H1 (cell line): ENCODE measurements at regions not wholly inside any gene's neighbourhood (a gene's known extent, or its start where the extent isn't known, plus 50 kb on each side); places are given as distances from the start of the nearest gene placed in this dataset.

Experiments
- CTCF ChIA-PET: fragments of 300-600 bp; sonication (Branson Sonifier 250); formaldehyde crosslinking; loops from one replicate; lab custom pipeline; 2021; ENCODE audit not compliant: partially characterized antibody; lab: Charles Lee
- POLR2A ChIA-PET: fragments of 300-600 bp; sonication (Branson Sonifier 250); formaldehyde crosslinking; loops from one replicate; lab custom pipeline; 2021; ENCODE audit warnings: inconsistent platforms; ENCODE audit not compliant: partially characterized antibody; lab: Charles Lee
- DNase-seq, 2 experiments: peaks; one replicate each; pipeline versions ENCODE4 v3.0.0 to v3.0.0-alpha.2; 2010 to 2022; ENCODE audit warnings: low spot score in 2 of 2, low read depth in 1 of 2, mixed read lengths in 1 of 2
- FAIRE-seq: peaks from 2 replicates; lab custom pipeline; 2011; peaks lifted over from hg19 to GRCh38; lab: Jason Lieb, UNC
- H2AFZ ChIP-seq: 2 replicates; pipeline ENCODE4 v1.8.1; 2012; ENCODE audit warnings: low read length, inconsistent platforms
- H2AK5ac ChIP-seq: 2 replicates; pipeline ENCODE4 v1.6.1; 2013; ENCODE audit warnings: low read depth, low read length
- H2BK120ac ChIP-seq: replicated peaks from 2 replicates; pipeline ENCODE3; 2013; ENCODE audit warnings: low read depth, low read length, inconsistent platforms
- H2BK12ac ChIP-seq: 2 replicates; pipeline ENCODE4 v1.6.1; 2013; ENCODE audit warnings: low read depth, low read length
- H2BK15ac ChIP-seq: 2 replicates; pipeline ENCODE4 v1.6.1; 2013; ENCODE audit warnings: low read length
- H2BK20ac ChIP-seq: 2 replicates; pipeline ENCODE4 v1.6.1; 2013; ENCODE audit warnings: low read length
- H2BK5ac ChIP-seq: 2 replicates; pipeline ENCODE4 v1.6.1; 2013; ENCODE audit warnings: low read depth, low read length
- H3K14ac ChIP-seq: 2 replicates; pipeline ENCODE4 v1.6.1; 2013; ENCODE audit warnings: inconsistent platforms; ENCODE audit not compliant: insufficient read length
- H3K18ac ChIP-seq: 2 replicates; pipeline ENCODE4 v1.6.1; 2013; ENCODE audit warnings: low read length; ENCODE audit errors: extremely low read depth
- H3K23ac ChIP-seq: 2 replicates; pipeline ENCODE4 v1.6.1; 2013; ENCODE audit warnings: inconsistent platforms; ENCODE audit not compliant: insufficient read length
- H3K23me2 ChIP-seq: 2 replicates; pipeline ENCODE4 v1.6.1; 2013; ENCODE audit warnings: low read depth, low read length
- H3K27ac ChIP-seq: 2 replicates; pipeline ENCODE4 v1.6.1; 2011; ENCODE audit warnings: low read depth, low read length, inconsistent platforms
- H3K27me3 ChIP-seq, 4 experiments: replicated peaks in 1 of 4; 1 replicate in 1 of 4; 2 replicates in 3 of 4; pipeline versions ENCODE4 v1.6.1 to v1.8.1; 2011 to 2013; ENCODE audit warnings: low read length in 3 of 4, mild to moderate bottlenecking in 3 of 4, inconsistent platforms in 2 of 4, mixed read lengths in 2 of 4, moderate library complexity in 1 of 4; ENCODE audit not compliant: control insufficient read depth in 3 of 4, insufficient read depth in 3 of 4; ENCODE audit errors: extremely low read depth in 1 of 4
- H3K36me3 ChIP-seq, 4 experiments: 2 replicates each; pipeline versions ENCODE4 v1.6.1 to v1.8.1; 2011 to 2013; ENCODE audit warnings: mild to moderate bottlenecking in 4 of 4, low read length in 3 of 4, moderate library complexity in 2 of 4, control low read depth in 1 of 4, inconsistent platforms in 1 of 4; ENCODE audit not compliant: insufficient read depth in 4 of 4, control insufficient read depth in 2 of 4
- H3K4ac ChIP-seq: replicated peaks from 2 replicates; pipeline ENCODE3; 2013; ENCODE audit warnings: low read length, low read depth, mixed read lengths, inconsistent platforms; ENCODE audit not compliant: insufficient read length
- H3K4me1 ChIP-seq, 4 experiments: replicated peaks in 1 of 4; 1 replicate in 1 of 4; 2 replicates in 3 of 4; pipeline versions ENCODE4 v1.6.1 to v1.8.1; 2011 to 2013; ENCODE audit warnings: low read length in 3 of 4, inconsistent platforms in 2 of 4, mixed read lengths in 1 of 4; ENCODE audit not compliant: insufficient read depth in 4 of 4, control insufficient read depth in 3 of 4
- H3K4me2 ChIP-seq, 2 experiments: 2 replicates each; pipeline versions ENCODE4 v1.6.1 to v1.8.1; 2011 to 2013; ENCODE audit warnings: low read depth in 2 of 2, low read length in 2 of 2, control low read depth in 1 of 2, inconsistent platforms in 1 of 2, mild to moderate bottlenecking in 1 of 2; ENCODE audit not compliant: insufficient read depth in 1 of 2
- H3K4me3 ChIP-seq, 4 experiments: fragments of 200-600, 300-600 bp in 1 of 4; sonication (generic), shearing (Covaris generic), sonication (Bioruptor Twin) in 1 of 4; 2 replicates each; pipeline versions ENCODE4 v1.5.1 to v1.8.1; 2011 to 2016; ENCODE audit warnings: low read length in 4 of 4, low read depth in 3 of 4, control low read depth in 2 of 4, inconsistent platforms in 2 of 4, mild to moderate bottlenecking in 2 of 4, mixed read lengths in 1 of 4, moderate library complexity in 1 of 4; ENCODE audit not compliant: insufficient read depth in 2 of 4; ENCODE audit errors: extremely low read depth in 1 of 4
- H3K56ac ChIP-seq: replicated peaks from 2 replicates; pipeline ENCODE3; 2013; ENCODE audit warnings: low read depth, mild to moderate bottlenecking, mixed read lengths, low read length, inconsistent platforms; ENCODE audit not compliant: insufficient read length
- H3K79me1 ChIP-seq: 2 replicates; pipeline ENCODE4 v1.6.1; 2013; ENCODE audit warnings: low read depth, low read length, control low read depth
- H3K79me2 ChIP-seq, 2 experiments: 2 replicates each; pipeline versions ENCODE4 v1.6.1 to v1.8.1; 2012 to 2013; ENCODE audit warnings: low read length in 2 of 2, mild to moderate bottlenecking in 2 of 2, inconsistent platforms in 1 of 2; ENCODE audit not compliant: insufficient read depth in 2 of 2, control insufficient read depth in 1 of 2
- H3K9ac ChIP-seq, 4 experiments: replicated peaks in 1 of 4; 1 replicate in 1 of 4; 2 replicates in 3 of 4; pipeline versions ENCODE4 v1.6.1 to v1.8.1; 2011 to 2013; ENCODE audit warnings: low read depth in 3 of 4, low read length in 3 of 4, control low read depth in 2 of 4, mild to moderate bottlenecking in 2 of 4, moderate library complexity in 2 of 4, inconsistent platforms in 1 of 4; ENCODE audit errors: extremely low read depth in 1 of 4
- H3K9me3 ChIP-seq, 2 experiments: 2 replicates each; pipeline versions ENCODE4 v1.6.1 to v1.8.1; 2012 to 2013; ENCODE audit warnings: mild to moderate bottlenecking in 2 of 2, moderate library complexity in 2 of 2, control low read depth in 1 of 2, inconsistent platforms in 1 of 2, low read depth in 1 of 2, low read length in 1 of 2, mixed read lengths in 1 of 2; ENCODE audit not compliant: insufficient read depth in 2 of 2
- H4K20me1 ChIP-seq, 2 experiments: replicated peaks in 1 of 2; 2 replicates each; pipeline versions ENCODE3 to v1.8.1; 2011 to 2013; ENCODE audit warnings: inconsistent platforms in 2 of 2, low read length in 2 of 2, mild to moderate bottlenecking in 1 of 2; ENCODE audit not compliant: insufficient read depth in 2 of 2, control insufficient read depth in 1 of 2
- H4K5ac ChIP-seq: 2 replicates; pipeline ENCODE4 v1.6.1; 2013; ENCODE audit warnings: low read length, low read depth, mixed read lengths, inconsistent platforms; ENCODE audit not compliant: insufficient read length
- H4K8ac ChIP-seq: 2 replicates; pipeline ENCODE4 v1.8.0; 2013; ENCODE audit warnings: mild to moderate bottlenecking, moderate library complexity, low read length, inconsistent platforms; ENCODE audit not compliant: insufficient read depth; ENCODE audit errors: extremely low read depth
- H4K91ac ChIP-seq: replicated peaks from 2 replicates; pipeline ENCODE3; 2013; ENCODE audit warnings: low read length, mixed read lengths, inconsistent platforms; ENCODE audit not compliant: insufficient read length
- ASH2L ChIP-seq: fragments of 200-600, 300-600 bp; sonication (generic); IDR thresholded peaks from one replicate; pipeline ENCODE4 v1.7.1; 2017; ENCODE audit warnings: low read length
- CHD1 ChIP-seq: IDR thresholded peaks from 2 replicates; pipeline ENCODE4 v1.6.1; 2012; ENCODE audit warnings: low read depth, low read length, improper control_type of control experiment
- CREB1 ChIP-seq: IDR thresholded peaks from 2 replicates; pipeline ENCODE4 v1.6.1; 2012; ENCODE audit warnings: inconsistent platforms
- CTBP2 ChIP-seq: IDR thresholded peaks from 2 replicates; pipeline ENCODE4 v1.7.0; 2011; ENCODE audit warnings: borderline replicate concordance, mild to moderate bottlenecking, moderate library complexity, mixed read lengths, low read length; ENCODE audit not compliant: insufficient read depth, insufficient read length
- HDAC6 ChIP-seq: IDR thresholded peaks from one replicate; pipeline ENCODE4 v1.7.1; 2012; ENCODE audit warnings: low read depth, mild to moderate bottlenecking, inconsistent platforms, low read length, moderate library complexity
- MAFK ChIP-seq: IDR thresholded peaks from 2 replicates; pipeline ENCODE4 v1.6.1; 2012; ENCODE audit warnings: low read depth, mild to moderate bottlenecking, improper control_type of control experiment, low read length
- NANOG ChIP-seq: IDR thresholded peaks from 2 replicates; pipeline ENCODE4 v1.6.1; 2011; ENCODE audit warnings: low read length, low read depth, mild to moderate bottlenecking, inconsistent platforms; ENCODE audit not compliant: insufficient read depth, poor library complexity, severe bottlenecking
- PHF8 ChIP-seq: fragments of 200-600 bp; sonication (generic); conservative IDR thresholded peaks from 2 replicates; pipeline ENCODE4 v1.7.1; 2012; ENCODE audit warnings: low read depth, mild to moderate bottlenecking, inconsistent platforms, low read length, moderate library complexity
- POLR2A ChIP-seq, 2 experiments: IDR thresholded peaks; 1 replicate in 1 of 2; 2 replicates in 1 of 2; pipeline ENCODE4 v1.6.1; 2011; ENCODE audit warnings: low read depth in 2 of 2, low read length in 2 of 2, mild to moderate bottlenecking in 2 of 2; ENCODE audit errors: control extremely low read depth in 1 of 2
- RNF2 ChIP-seq: fragments of 200-900, 300-1000 bp; sonication (generic); IDR thresholded peaks from 2 replicates; pipeline ENCODE4 v1.7.1; 2016; ENCODE audit warnings: borderline replicate concordance, low read depth, mild to moderate bottlenecking, antibody characterized with exemption, low read length; ENCODE audit not compliant: poor library complexity, severe bottlenecking; ENCODE audit errors: missing control alignments
- SP2 ChIP-seq: IDR thresholded peaks from 2 replicates; pipeline ENCODE4 v1.6.1; 2012; ENCODE audit warnings: mild to moderate bottlenecking, low read length, inconsistent platforms
- SRF ChIP-seq: IDR thresholded peaks from 2 replicates; pipeline ENCODE4 v1.6.1; 2011; ENCODE audit warnings: mild to moderate bottlenecking, low read depth, low read length, moderate library complexity
- TAF7 ChIP-seq: optimal IDR thresholded peaks from 2 replicates; pipeline ENCODE3; 2011; ENCODE audit warnings: low read depth, mild to moderate bottlenecking, inconsistent platforms, low read length, moderate library complexity, borderline replicate concordance
- TBP ChIP-seq: IDR thresholded peaks from 2 replicates; pipeline ENCODE4 v1.6.1; 2011; ENCODE audit warnings: low read depth, low read length, improper control_type of control experiment
- YY1 ChIP-seq: IDR thresholded peaks from 2 replicates; pipeline ENCODE4 v1.6.1; 2011; ENCODE audit warnings: low read depth, mild to moderate bottlenecking, low read length
- WGBS, 2 experiments: shearing (Covaris generic) in 1 of 2; methylation state at CpG; one replicate each; pipeline versions ENCODE4 v1.1.6 to v1.1.7; 2013 to 2015; ENCODE audit warnings: low lambda C conversion rate in 2 of 2, mixed read lengths in 2 of 2, inconsistent platforms in 1 of 2, low coverage in 1 of 2, missing lambda C conversion rate in 1 of 2; ENCODE audit not compliant: insufficient replicate concordance in 2 of 2, insufficient coverage in 1 of 2, insufficient read length in 1 of 2; ENCODE audit errors: extremely low coverage in 1 of 2, missing lambda C conversion rate in 1 of 2; 5-methylcytosine and 5-hydroxymethylcytosine counted together

DNA sequence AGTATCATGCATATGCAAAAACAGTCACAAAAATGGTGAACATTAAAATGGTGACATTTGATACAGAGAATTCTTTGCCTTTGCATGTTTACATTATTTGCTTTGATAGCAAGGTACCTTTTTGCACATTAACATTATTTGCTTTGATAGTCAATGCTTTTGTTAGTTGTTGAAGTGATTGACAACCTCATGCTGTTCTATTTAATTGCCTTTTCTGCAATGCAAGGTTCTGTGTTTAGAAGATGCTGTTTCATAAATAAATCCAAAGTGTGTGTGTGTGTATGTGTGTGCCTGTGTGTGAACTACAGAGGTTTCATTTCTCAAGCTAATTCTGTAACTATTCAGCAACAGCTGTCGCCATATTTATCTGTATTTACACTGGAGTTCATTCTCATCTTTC lies 668.7 kb downstream of the NR2F1-AS1 start:
- no peak for TF ChIP-seq POLR2A (IDR thresholded peaks at IDR 0.05; ENCODE audit: control extremely low read depth in 1 of 2, low read depth in 2 of 2, low read length in 2 of 2)
- no peak for TF ChIP-seq TBP
- no peak for TF ChIP-seq ASH2L
- TF ChIP-seq MAFK = no peak
- no peak for TF ChIP-seq TAF7
- no peak for TF ChIP-seq SRF
- TF ChIP-seq YY1 = no peak
- no peak for TF ChIP-seq HDAC6
- no peak for TF ChIP-seq SP2
- no peak for TF ChIP-seq NANOG
- no peak for TF ChIP-seq RNF2
- TF ChIP-seq CREB1 = no peak
- TF ChIP-seq CTBP2 = no peak
- no peak for TF ChIP-seq CHD1
- no peak for TF ChIP-seq PHF8
- Histone ChIP-seq H2BK120ac (no peak overlapping the region), H3K9ac (no peak overlapping the region), H4K5ac (no peak overlapping the region), H3K23me2 (no peaks in the 10 kb centered on the region; the same call in 1 of the 2 replicates), H3K9me3 (no peaks in the 10 kb centered on the region), H2AK5ac (no peak overlapping the region), H4K8ac (no peak overlapping the region), H4K91ac (no peak overlapping the region), H2BK12ac (no peak overlapping the region), H3K27me3 (no peaks in the 10 kb centered on the region), H3K4me3 (no peak overlapping the region), H3K4ac (no peak overlapping the region), H3K4me1 (peaks cover 2 to 22% (median 9%) of the 10 kb centered on the region in 4 experiments; a peak in 6 of 7 replicates), H3K79me2 (no peaks in the 10 kb centered on the region), H3K56ac (no peak overlapping the region), H3K79me1 (no peaks in the 10 kb centered on the region), H2BK15ac (no peak overlapping the region), H3K14ac (no peak overlapping the region), H3K4me2 (no peak overlapping the region), H2BK20ac (no peak overlapping the region), H2AFZ (no peak overlapping the region), H3K23ac (no peak overlapping the region), H4K20me1 (no peaks in the 10 kb centered on the region), H3K36me3 (no peaks in the 10 kb centered on the region), H3K27ac (no peak overlapping the region), H2BK5ac (no peak overlapping the region), H3K18ac (no peak overlapping the region)
- POLR2A ChIA-PET = no interaction called here
- CTCF ChIA-PET = interaction anchor here (1.0 to 1.3 kb wide), 2 partner anchors 10 to 389 kb away, joined by 3 read pairs; no protein-coding TSS in a partner anchor
- DNase-seq = no peak
- peak; percentile 75 for FAIRE-seq
- WGBS, 2 experiments = 85% methylated on average over 1 of the region's 1 CpG; no CpG with 5 or more reads in 1 of the 2 experiments
